Stomach smooth muscle (tissue), 2 donors: ENCODE measurements at regions not wholly inside any gene's neighbourhood (a gene's known extent, or its start where the extent isn't known, plus 50 kb on each side); places are given as distances from the start of the nearest gene placed in this dataset.
"Not testable (repeated sequence)": the region's sequence is repeated elsewhere in the genome, so short reads cannot be mapped to it uniquely, and the experiment has no call there.

Source experiments
- H3K27ac ChIP-seq: one replicate; pipeline ENCODE4 v1.7.0; 2013; ENCODE audit warnings: mild to moderate bottlenecking, low read length, inconsistent platforms
- H3K27me3 ChIP-seq, 2 donors: one replicate each; pipeline ENCODE4 v1.7.0; 2013; ENCODE audit warnings: low read length in 2 of 2; ENCODE audit not compliant: insufficient read depth in 2 of 2, control insufficient read depth in 1 of 2
- H3K36me3 ChIP-seq, 2 donors: one replicate each; pipeline ENCODE4 v1.7.0; 2013; ENCODE audit warnings: low read length in 2 of 2; ENCODE audit not compliant: control insufficient read depth in 2 of 2, insufficient read depth in 2 of 2
- H3K4me1 ChIP-seq: one replicate; pipeline ENCODE4 v1.7.0; 2013; ENCODE audit warnings: low read length; ENCODE audit not compliant: control insufficient read depth, insufficient read depth
- H3K4me3 ChIP-seq, 2 donors: one replicate each; pipeline ENCODE4 v1.7.0; 2013; ENCODE audit warnings: low read length in 2 of 2
- H3K9ac ChIP-seq, 2 donors: one replicate each; pipeline ENCODE4 v1.7.0; 2013; ENCODE audit warnings: low read length in 2 of 2, mild to moderate bottlenecking in 1 of 2
- H3K9me3 ChIP-seq, 2 donors: one replicate each; pipeline ENCODE4 v1.7.0; 2013; ENCODE audit warnings: low read length in 2 of 2; ENCODE audit not compliant: control insufficient read depth in 2 of 2
- donor health status: healthy.
- donor health status: Pancreatic carcinoma.

DNA sequence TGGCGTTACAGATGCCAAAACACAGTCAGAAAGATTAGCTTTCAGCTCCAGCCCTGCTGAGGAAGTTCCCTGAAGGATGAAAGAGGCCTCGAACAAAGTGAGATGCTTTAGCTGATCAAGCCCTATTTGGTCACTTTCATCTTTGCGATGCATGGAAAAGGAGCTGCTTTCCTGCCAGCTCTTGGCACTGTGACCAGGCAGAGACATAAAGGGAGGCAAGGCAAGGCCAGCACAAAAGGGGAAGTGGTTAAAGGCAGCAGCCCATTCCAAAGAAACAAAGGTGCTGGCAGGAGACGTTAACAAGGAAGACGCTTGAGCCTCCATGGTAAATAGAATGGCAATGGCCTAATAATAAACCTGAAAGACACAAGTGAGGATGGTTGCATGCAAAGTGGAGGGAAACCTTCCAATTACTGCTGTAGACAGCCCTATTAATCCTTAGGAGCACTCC is 617.1 kb upstream of the INTU start:
- H3K4me1 ChIP-seq = peaks cover 3% of the 10 kb centered on the region
- no peak overlapping the region for H3K27ac ChIP-seq
- H3K36me3 ChIP-seq = no peaks in the 10 kb centered on the region
- no peaks in the 10 kb centered on the region for H3K27me3 ChIP-seq
- peak overlapping the region in 1 of 2 donors; percentile 6 for H3K9ac ChIP-seq
- peak overlapping the region; percentile 47 to 56 for H3K4me3 ChIP-seq
- H3K9me3 ChIP-seq = no peaks in the 10 kb centered on the region

DNA sequence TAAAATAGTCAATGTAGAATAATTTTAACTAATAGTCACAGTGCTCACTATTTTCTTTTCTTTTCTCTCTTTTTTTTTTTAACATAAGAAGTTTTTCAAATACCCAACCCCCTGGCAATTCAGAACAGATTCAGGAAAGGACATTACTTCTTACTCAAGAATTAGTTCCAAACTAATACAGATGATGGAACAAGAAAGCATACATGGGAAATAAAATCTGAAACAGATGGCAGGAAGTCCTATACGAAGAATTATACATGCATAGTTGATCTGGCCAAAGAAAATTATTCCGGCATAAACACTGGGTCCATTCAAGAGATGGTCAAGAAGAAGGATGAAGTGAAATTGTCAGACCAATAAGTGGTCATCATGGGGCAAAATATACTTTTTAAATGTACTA is 614.4 kb upstream of the INTU start:
- Histone ChIP-seq H3K27me3 (no peaks in the 10 kb centered on the region), H3K9ac (no peak overlapping the region), H3K9me3 (no peaks in the 10 kb centered on the region), H3K36me3 (no peaks in the 10 kb centered on the region), H3K4me1 (peaks cover 3% of the 10 kb centered on the region), H3K27ac (no peak overlapping the region), H3K4me3 (no peak overlapping the region)

GRCh38 chr4:127020831-127021230 is 611.9 kb upstream of the INTU start:
- not testable (repeated sequence) for H3K4me1 ChIP-seq, H3K9ac ChIP-seq, H3K9me3 ChIP-seq, H3K36me3 ChIP-seq, H3K27me3 ChIP-seq, H3K4me3 ChIP-seq, H3K27ac ChIP-seq

- H3K9ac ChIP-seq = no peak overlapping the region
- no peaks in the 10 kb centered on the region for H3K36me3 ChIP-seq
- no peaks in the 10 kb centered on the region for H3K27me3 ChIP-seq
- H3K4me1 ChIP-seq = no peaks in the 10 kb centered on the region
- no peak overlapping the region for H3K27ac ChIP-seq
- H3K9me3 ChIP-seq = no peaks in the 10 kb centered on the region
- no peak overlapping the region for H3K4me3 ChIP-seq
These were observed 596.5 kb upstream of the INTU start for GRCh38 chr4:127036296-127036695.

GRCh38 chr4:127045861-127046260 is 586.9 kb upstream of the INTU start:
- H3K27me3 ChIP-seq = no peaks in the 10 kb centered on the region
- H3K4me3 ChIP-seq = no peak overlapping the region
- H3K4me1 ChIP-seq = no peaks in the 10 kb centered on the region
- H3K27ac ChIP-seq = no peak overlapping the region
- no peak overlapping the region for H3K9ac ChIP-seq
- H3K36me3 ChIP-seq = no peaks in the 10 kb centered on the region
- no peaks in the 10 kb centered on the region for H3K9me3 ChIP-seq

- Histone ChIP-seq H3K4me1 (no peaks in the 10 kb centered on the region), H3K4me3 (no peak overlapping the region), H3K9me3 (no peaks in the 10 kb centered on the region), H3K36me3 (no peaks in the 10 kb centered on the region), H3K27me3 (no peaks in the 10 kb centered on the region), H3K9ac (no peak overlapping the region), H3K27ac (no peak overlapping the region)
These were observed 584.8 kb upstream of the INTU start for GRCh38 chr4:127047930-127048329.

DNA sequence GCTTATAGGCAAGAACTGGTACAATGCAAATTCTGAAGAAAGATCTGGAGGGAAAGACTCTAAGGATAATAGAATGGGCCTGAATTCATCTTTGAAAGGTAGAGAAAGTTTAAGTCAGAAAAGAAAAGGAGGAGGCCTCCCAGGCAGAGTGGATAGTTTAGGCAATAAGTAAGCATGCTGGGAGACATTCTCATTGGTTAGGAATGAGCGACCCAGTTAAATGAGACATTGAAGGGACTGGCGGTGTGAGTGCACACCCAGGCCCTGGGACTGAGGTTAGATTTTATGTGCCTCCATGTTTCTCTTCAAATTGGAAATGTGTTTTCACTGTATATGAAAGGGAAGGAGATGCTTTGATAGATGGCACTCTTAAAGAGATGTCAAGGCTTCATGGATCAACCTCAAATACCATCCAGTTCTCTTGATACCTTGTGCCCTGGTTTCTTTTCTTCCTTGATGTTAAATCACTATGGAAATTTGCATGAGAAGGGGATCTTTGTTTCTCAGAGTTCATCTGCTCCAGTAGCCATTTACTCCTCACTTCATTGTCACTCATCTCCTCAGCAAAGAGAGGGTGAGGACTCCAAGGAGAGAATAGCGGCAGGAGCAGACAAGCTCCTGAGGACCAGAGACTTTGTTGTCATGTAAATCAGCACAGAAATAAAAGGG is 584.2 kb upstream of the INTU start:
- Histone ChIP-seq H3K4me3 (no peak overlapping the region), H3K9ac (no peak overlapping the region), H3K4me1 (no peaks in the 10 kb centered on the region), H3K27ac (no peak overlapping the region), H3K9me3 (no peaks in the 10 kb centered on the region), H3K36me3 (no peaks in the 10 kb centered on the region), H3K27me3 (no peaks in the 10 kb centered on the region)

GRCh38 chr4:127049526-127049925 is 583.2 kb upstream of the INTU start:
- no peaks in the 10 kb centered on the region for H3K27me3 ChIP-seq
- no peaks in the 10 kb centered on the region for H3K9me3 ChIP-seq
- H3K27ac ChIP-seq = no peak overlapping the region
- H3K36me3 ChIP-seq = no peaks in the 10 kb centered on the region
- H3K9ac ChIP-seq = no peak overlapping the region
- H3K4me1 ChIP-seq = no peaks in the 10 kb centered on the region
- no peak overlapping the region for H3K4me3 ChIP-seq

- Histone ChIP-seq H3K27ac (no peak overlapping the region), H3K27me3 (no peaks in the 10 kb centered on the region), H3K9ac (no peak overlapping the region), H3K4me3 (no peak overlapping the region), H3K9me3 (peaks cover 0 to 8% of the 10 kb centered on the region in 2 donors), H3K36me3 (no peaks in the 10 kb centered on the region), H3K4me1 (no peaks in the 10 kb centered on the region)
These were observed 580.0 kb upstream of the INTU start for GRCh38 chr4:127052742-127053141.

- no peaks in the 10 kb centered on the region for H3K27me3 ChIP-seq
- H3K4me1 ChIP-seq = no peaks in the 10 kb centered on the region
- H3K9me3 ChIP-seq = peaks cover 0 to 8% of the 10 kb centered on the region in 2 donors
- H3K36me3 ChIP-seq = no peaks in the 10 kb centered on the region
- no peak overlapping the region for H3K9ac ChIP-seq
- no peak overlapping the region for H3K4me3 ChIP-seq
- H3K27ac ChIP-seq = no peak overlapping the region
These were observed 577.4 kb upstream of the INTU start for GRCh38 chr4:127055357-127055756.

GRCh38 chr4:127069675-127070074 is 563.1 kb upstream of the INTU start:
- no peaks in the 10 kb centered on the region for H3K9me3 ChIP-seq
- no peaks in the 10 kb centered on the region for H3K27me3 ChIP-seq
- H3K36me3 ChIP-seq = no peaks in the 10 kb centered on the region
- no peaks in the 10 kb centered on the region for H3K4me1 ChIP-seq
- H3K9ac ChIP-seq = no peak overlapping the region
- no peak overlapping the region for H3K27ac ChIP-seq
- no peak overlapping the region for H3K4me3 ChIP-seq
